Activated CD4-positive, alpha-beta T cell treated with anti-CD3 and anti-CD28 coated beads for 4 hours (primary cell): ENCODE measurements at regions not wholly inside any gene's neighbourhood (a gene's known extent, or its start where the extent isn't known, plus 50 kb on each side); places are given as distances from the start of the nearest gene placed in this dataset.

Experiments
- DNase-seq, 2 donors: peaks; one replicate each; pipeline ENCODE4 v3.0.0-alpha.2; 2020

GRCh38 chr7:136664537-136664936, 203.9 kb upstream of the CHRM2 start:
- no peak for DNase-seq

DNA sequence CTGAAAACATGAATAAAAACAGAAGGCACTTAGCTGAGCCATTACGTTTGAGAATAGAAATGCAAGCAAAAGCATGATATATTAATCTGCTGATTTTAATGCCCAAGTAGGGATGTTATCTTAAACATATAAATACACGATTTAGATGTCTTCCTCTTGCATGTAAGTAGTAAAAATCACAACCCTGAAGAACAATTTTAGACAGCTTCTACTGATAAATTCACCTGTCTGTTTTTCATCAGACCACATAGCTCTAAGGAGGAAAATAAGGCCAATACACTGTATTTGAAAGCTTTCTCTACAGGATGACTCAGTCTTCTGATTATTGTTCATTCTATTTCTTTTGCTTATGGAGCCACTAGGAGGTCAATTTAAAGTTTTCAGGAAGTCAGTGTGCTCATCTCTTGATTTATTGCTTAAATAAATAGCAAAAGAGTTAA, 210.9 kb upstream of the CHRM2 start:
- DNase-seq = no peak

DNA sequence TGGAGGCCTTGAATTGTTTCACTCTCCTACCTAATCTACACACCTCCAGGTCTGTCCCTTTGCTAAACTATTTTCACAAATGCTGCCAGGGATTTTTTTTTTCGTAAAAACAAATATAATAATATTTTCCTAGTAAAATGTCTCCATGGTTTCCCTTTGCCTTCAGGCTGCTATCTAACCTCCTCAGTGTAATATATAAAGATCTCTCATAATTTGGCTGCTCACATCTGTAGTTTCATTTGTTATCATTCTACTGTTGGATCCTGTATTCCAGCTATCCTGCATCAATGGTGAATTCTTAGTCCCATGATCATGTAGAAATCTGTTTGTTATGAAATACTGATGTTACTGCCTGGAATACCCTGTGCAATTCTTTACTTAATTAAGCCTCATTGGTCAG, 211.9 kb upstream of the CHRM2 start:
- DNase-seq = no peak

GRCh38 chr7:136655414-136655813, 213.0 kb upstream of the CHRM2 start:
- no peak for DNase-seq

DNA sequence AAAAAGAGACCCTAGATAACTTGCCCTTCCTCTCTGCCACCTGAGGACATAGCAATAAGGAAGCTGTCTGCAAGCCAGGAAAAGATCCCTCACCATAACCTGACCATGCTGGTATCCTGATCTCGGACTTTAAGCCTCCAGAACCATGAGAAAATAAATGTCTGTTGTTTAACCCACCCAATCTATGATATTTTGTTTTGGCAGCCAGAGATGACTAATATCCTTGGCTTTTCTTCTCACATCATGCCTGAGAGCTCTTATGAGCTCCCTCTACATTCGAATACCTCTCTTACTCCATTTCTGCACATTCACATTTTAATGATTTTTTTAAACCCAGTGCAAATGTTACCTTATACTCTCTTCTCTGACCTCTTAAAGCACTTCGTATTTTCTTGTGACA, 214.0 kb upstream of the CHRM2 start:
- DNase-seq = no peak

GRCh38 chr7:136652635-136653370, 215.6 kb upstream of the CHRM2 start:
- DNase-seq = no peak

- DNase-seq = no peak
Measured at GRCh38 chr7:136640977-136641376, 227.5 kb upstream of the CHRM2 start.

DNA sequence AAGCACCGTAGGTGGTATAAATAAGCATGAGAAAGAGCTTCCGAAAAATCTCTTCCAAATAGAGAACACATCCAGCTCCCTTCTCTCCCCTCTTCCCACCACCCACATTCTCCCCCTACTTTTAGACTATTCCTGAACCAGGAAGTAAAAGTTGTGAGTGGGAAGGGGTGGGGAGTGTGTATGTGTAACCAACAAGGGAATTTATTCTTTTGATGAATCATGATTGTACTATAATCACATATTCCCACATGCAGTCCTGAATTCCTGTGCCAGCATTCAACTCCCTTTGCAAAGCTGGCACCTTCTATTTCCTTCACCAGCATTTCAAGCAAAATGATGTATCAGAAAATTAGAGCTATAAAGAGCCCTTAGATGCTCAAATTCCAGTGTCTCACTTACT, 230.6 kb upstream of the CHRM2 start:
- no peak for DNase-seq

GRCh38 chr7:136635751-136636150, 232.7 kb upstream of the CHRM2 start:
- no peak for DNase-seq

GRCh38 chr7:136618818-136619217, 249.6 kb upstream of the CHRM2 start:
- DNase-seq = no peak

DNA sequence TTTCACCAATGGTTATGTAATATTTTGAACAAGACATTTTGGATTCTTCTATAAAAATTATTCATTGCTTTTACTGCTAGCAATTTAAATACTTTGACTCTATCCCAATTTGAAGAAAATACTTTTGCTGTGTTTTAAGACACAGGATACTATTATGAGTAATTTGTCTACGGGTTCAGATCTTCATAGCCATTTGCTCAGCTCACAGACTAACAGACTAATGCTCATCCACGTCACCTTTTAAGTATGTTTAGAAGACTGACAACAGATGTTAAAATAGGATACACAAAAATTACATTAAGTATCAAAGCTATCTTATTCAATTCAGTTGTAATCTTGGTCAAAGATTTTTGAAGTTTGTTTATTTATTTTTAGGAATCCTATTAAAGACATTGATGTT, 251.3 kb upstream of the CHRM2 start:
- DNase-seq = no peak

DNA sequence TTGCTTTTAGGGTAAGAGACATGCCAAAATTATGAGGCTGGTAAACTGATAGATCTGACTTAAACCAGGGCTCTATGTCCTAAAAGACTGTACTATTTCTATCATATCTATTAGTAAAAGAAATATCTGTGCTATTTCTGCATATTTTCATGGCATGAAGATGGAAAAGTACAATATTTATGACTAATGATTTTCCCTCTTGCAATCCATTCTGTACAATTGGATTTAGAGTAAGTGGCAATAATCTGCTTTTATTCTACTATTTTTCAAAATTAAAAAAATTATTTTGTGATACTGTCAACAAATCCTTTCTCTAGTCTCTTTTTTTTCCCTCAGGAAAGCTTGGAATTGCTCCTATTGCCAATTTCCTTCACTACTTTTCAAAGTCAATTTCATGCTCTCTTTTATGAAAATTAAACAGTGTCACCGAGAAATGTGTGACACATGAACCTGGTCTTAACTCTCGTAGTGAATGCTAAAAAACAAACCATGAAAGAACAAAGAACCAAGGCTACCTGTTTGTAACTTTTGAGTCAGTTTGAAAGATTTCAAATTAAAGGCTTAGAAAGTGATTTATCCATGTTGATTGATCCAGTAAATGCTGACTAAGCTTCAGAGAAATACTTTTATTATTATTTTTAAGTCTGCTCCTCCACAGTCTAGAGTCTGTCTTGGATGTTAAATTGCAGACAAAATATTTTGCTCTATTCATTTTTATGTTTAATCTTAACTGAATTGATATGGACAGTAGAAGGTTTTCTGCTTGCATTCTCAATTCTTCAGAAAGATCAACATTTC, 262.7 kb upstream of the CHRM2 start:
- DNase-seq = no peak

DNA sequence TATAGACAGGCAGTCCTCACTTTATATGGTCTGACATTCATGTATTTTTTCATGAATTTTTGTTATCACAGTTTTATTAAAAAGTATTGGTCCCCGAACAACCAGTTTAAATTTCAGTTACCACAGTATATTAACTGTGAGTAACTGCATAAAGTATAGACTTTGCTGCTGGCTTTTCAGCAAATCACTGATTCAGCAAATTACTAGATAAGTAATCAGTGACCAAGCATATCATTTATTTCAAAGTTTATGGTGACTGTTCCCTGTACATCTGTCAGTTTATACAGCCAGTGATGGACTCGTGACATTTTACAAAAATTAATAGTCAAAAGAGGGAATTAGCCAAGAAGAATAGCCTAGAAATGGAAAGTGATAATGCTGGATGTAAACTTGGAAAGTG, 266.7 kb upstream of the CHRM2 start:
- DNase-seq = no peak

DNA sequence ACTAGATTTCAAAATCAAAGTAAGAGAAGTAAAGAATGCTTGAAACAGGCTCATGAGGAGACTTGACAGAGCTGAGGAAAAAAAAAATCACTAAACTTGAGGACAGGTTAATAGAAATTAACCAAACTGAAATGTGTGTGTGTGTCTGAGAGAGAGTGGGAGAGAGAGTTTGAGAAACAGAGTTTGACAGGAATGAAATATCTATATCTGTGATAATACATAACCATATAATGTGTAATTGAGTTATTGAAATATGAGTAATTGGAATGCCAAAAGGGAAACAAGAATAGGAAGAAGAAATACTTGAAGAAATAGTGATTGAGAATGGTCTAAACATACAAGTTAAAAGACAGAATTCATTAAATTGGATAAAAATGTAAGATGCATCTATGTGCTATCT, 268.0 kb upstream of the CHRM2 start:
- DNase-seq = no peak

- DNase-seq = no peak
Measured at GRCh38 chr7:136594739-136595144, 273.7 kb upstream of the CHRM2 start.

GRCh38 chr7:136588216-136588615, 280.2 kb upstream of the CHRM2 start:
- no peak for DNase-seq

- DNase-seq = no peak
Measured at GRCh38 chr7:136585954-136586670, 282.3 kb upstream of the CHRM2 start.

GRCh38 chr7:136566491-136566890, 302.0 kb upstream of the CHRM2 start:
- no peak for DNase-seq

- no peak for DNase-seq
Measured at GRCh38 chr7:136555933-136556332, 312.5 kb upstream of the CHRM2 start.

DNA sequence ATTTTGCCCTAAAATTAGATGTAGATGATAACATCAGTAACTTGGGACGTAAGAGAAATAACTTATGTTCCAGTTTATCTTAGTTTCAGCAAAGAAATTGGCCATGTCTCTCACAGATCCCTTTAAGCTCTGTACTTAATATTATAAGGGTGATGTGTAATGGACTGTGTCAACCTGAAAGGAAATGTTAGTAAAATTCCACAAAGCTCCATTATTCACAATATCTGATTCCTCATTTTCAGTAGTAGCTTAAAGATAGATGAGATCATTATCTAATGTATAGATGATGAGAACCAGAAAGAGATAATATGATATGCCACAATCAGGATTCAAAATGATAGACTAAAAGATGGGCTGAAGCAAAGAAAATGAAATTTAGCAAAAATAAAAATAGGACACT, 316.8 kb upstream of the CHRM2 start:
- no peak for DNase-seq

DNA sequence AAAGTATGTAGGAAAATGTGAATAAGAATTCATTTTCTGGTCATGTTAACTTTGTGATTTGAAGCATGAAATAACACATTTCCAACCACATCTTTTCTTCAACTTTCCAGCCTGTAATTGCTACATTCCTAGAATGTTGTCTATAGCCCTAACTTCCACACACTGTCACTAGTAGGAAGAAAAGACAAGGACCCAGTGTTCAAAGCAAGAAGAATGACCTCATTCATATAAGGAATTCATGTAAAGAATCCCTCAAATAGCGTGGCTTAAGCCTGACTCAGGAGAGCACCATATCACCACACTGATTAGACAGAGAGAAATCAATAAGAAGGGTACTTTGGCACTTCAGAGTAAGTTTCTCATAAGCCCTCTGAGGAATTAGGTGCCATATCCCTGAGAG, 318.7 kb upstream of the CHRM2 start:
- DNase-seq = no peak

DNA sequence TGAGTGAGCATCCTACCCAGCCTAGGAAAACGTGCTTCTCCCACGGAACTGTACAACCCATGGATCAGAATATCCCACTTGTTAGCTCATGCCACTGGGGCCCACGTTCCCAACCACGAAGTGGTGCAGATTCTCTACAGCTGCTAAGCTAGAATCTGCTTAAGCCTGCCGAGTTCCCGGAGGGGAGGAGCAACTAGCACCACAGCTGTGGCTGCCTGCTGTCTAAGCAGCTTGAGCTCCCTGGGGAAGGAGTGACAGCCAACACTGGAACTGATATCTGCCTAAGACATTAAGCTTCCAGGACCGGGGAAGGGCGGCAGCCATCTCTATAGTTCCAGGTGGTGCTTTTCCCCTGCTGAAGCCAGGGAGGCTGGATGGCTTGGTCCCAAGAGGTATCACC, 334.7 kb upstream of the CHRM2 start:
- no peak for DNase-seq

- no peak for DNase-seq
Measured at GRCh38 chr7:136530831-136531230, 337.6 kb upstream of the CHRM2 start.

DNA sequence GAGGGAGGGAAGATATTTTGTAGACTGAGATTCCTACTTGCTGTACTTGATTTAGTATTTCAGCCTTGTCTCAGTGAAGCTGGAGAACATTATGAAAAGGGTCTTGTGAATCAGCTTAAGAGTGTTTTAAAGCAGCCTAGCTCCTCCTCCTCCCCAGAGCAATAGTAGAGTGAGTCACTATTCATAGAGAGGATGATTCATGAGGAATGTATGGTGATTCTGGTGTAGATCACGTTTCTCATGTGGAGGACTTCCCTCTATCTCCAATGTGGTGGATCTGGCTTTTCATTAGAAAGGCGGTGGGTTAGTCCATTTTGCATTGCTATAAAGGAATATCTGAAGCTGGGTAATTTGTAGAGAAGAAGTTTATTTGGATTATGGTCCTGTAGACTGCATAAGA, 340.1 kb upstream of the CHRM2 start:
- no peak for DNase-seq
